H1 (cell line): ENCODE measurements at regions not wholly inside any gene's neighbourhood (a gene's known extent, or its start where the extent isn't known, plus 50 kb on each side); places are given as distances from the start of the nearest gene placed in this dataset.

Experiments used
- CBX5 ChIP-seq: fragments of 300-800, 300-1000 bp; sonication (generic); IDR thresholded peaks from 2 replicates; pipeline ENCODE4 v1.7.1; 2016; ENCODE audit warnings: antibody characterized with exemption, low read length, low read depth
- CREB1 ChIP-seq: IDR thresholded peaks from 2 replicates; pipeline ENCODE4 v1.6.1; 2012; ENCODE audit warnings: inconsistent platforms
- E2F6 ChIP-seq: IDR thresholded peaks from 2 replicates; pipeline ENCODE4 v1.6.1; 2012; ENCODE audit warnings: inconsistent platforms
- EP300 ChIP-seq, 2 experiments: IDR thresholded peaks; 1 replicate in 1 of 2; 2 replicates in 1 of 2; pipeline ENCODE4 v1.6.1; 2011 to 2012; ENCODE audit warnings: low read depth in 2 of 2, low read length in 2 of 2, mild to moderate bottlenecking in 2 of 2, borderline replicate concordance in 1 of 2, inconsistent platforms in 1 of 2, moderate library complexity in 1 of 2
- EZH2 ChIP-seq: fragments of 200-600 bp; sonication (generic); IDR thresholded peaks from 2 replicates; pipeline ENCODE4 v1.7.1; 2012; ENCODE audit warnings: low read depth, mild to moderate bottlenecking, moderate library complexity, low read length, inconsistent platforms; ENCODE audit not compliant: severe bottlenecking
- GABPA ChIP-seq: IDR thresholded peaks from 2 replicates; pipeline ENCODE4 v1.6.1; 2011; ENCODE audit warnings: mild to moderate bottlenecking, low read length, moderate library complexity, borderline replicate concordance; ENCODE audit not compliant: insufficient read depth
- JUND ChIP-seq: IDR thresholded peaks from 2 replicates; pipeline ENCODE4 v1.6.1; 2011; ENCODE audit warnings: mild to moderate bottlenecking, improper control_type of control experiment, low read length
- POLR2A ChIP-seq, 2 experiments: IDR thresholded peaks; 1 replicate in 1 of 2; 2 replicates in 1 of 2; pipeline ENCODE4 v1.6.1; 2011; ENCODE audit warnings: low read depth in 2 of 2, low read length in 2 of 2, mild to moderate bottlenecking in 2 of 2; ENCODE audit errors: control extremely low read depth in 1 of 2
- RAD21 ChIP-seq, 2 experiments: IDR thresholded peaks in 1 of 2; conservative IDR thresholded peaks in 1 of 2; 2 replicates each; pipeline ENCODE4 v1.6.1; 2011; ENCODE audit warnings: low read depth in 2 of 2, low read length in 2 of 2, improper control_type of control experiment in 1 of 2, inconsistent platforms in 1 of 2, mild to moderate bottlenecking in 1 of 2, moderate library complexity in 1 of 2
- SIN3A ChIP-seq, 2 experiments: IDR thresholded peaks in 1 of 2; conservative IDR thresholded peaks in 1 of 2; 2 replicates each; pipeline ENCODE4 v1.6.1; 2011 to 2012; ENCODE audit warnings: low read length in 2 of 2, improper control_type of control experiment in 1 of 2, low read depth in 1 of 2, mild to moderate bottlenecking in 1 of 2
- SUZ12 ChIP-seq: fragments of 200-600 bp; sonication (generic); IDR thresholded peaks from 2 replicates; pipeline ENCODE4 v1.6.1; 2012; ENCODE audit warnings: mild to moderate bottlenecking, inconsistent platforms, low read length, moderate library complexity, mixed read lengths
- USF2 ChIP-seq: IDR thresholded peaks from 2 replicates; pipeline ENCODE4 v1.6.1; 2011; ENCODE audit warnings: low read length, improper control_type of control experiment
- TF ChIP-seq, protein P1 (sequence below), 3 experiments: IDR thresholded peaks; 1 replicate in 2 of 3; 2 replicates in 1 of 3; pipeline versions ENCODE4 v1.5.1 to v1.6.1; 2011; ENCODE audit warnings: low read length in 3 of 3, mild to moderate bottlenecking in 3 of 3, inconsistent platforms in 2 of 3, low read depth in 1 of 3, moderate library complexity in 1 of 3; ENCODE audit not compliant: insufficient read depth in 1 of 3; ENCODE audit errors: control extremely low read depth in 1 of 3

GRCh38 chr1:177690996-177691395 is 278.9 kb downstream of the SEC16B start:
- no peak for TF ChIP-seq POLR2A (IDR thresholded peaks at IDR 0.05; ENCODE audit: control extremely low read depth in 1 of 2, low read depth in 2 of 2, low read length in 2 of 2)
- TF ChIP-seq CREB1 = no peak
- TF ChIP-seq E2F6 = no peak
- no peak for TF ChIP-seq JUND
- TF ChIP-seq CBX5 = no peak
- no peak for TF ChIP-seq EP300 (IDR thresholded peaks at IDR 0.05; ENCODE audit: borderline replicate concordance in 1 of 2, low read depth in 2 of 2, low read length in 2 of 2)
- TF ChIP-seq GABPA = no peak
- TF ChIP-seq, protein P1, sequence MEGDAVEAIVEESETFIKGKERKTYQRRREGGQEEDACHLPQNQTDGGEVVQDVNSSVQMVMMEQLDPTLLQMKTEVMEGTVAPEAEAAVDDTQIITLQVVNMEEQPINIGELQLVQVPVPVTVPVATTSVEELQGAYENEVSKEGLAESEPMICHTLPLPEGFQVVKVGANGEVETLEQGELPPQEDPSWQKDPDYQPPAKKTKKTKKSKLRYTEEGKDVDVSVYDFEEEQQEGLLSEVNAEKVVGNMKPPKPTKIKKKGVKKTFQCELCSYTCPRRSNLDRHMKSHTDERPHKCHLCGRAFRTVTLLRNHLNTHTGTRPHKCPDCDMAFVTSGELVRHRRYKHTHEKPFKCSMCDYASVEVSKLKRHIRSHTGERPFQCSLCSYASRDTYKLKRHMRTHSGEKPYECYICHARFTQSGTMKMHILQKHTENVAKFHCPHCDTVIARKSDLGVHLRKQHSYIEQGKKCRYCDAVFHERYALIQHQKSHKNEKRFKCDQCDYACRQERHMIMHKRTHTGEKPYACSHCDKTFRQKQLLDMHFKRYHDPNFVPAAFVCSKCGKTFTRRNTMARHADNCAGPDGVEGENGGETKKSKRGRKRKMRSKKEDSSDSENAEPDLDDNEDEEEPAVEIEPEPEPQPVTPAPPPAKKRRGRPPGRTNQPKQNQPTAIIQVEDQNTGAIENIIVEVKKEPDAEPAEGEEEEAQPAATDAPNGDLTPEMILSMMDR (IDR thresholded peaks at IDR 0.05; ENCODE audit: control extremely low read depth in 1 of 3, insufficient read depth in 1 of 3, low read depth in 1 of 3, low read length in 3 of 3) = no peak
- TF ChIP-seq SUZ12 = no peak
- no peak for TF ChIP-seq USF2
- no peak for TF ChIP-seq EZH2
- no peak for TF ChIP-seq SIN3A (conservative IDR thresholded peaks at IDR 0.05 in 1 of 2, IDR thresholded peaks at IDR 0.05 in 1 of 2; ENCODE audit: low read depth in 1 of 2, low read length in 2 of 2)
- no peak for TF ChIP-seq RAD21 (IDR thresholded peaks at IDR 0.05 in 1 of 2, conservative IDR thresholded peaks at IDR 0.05 in 1 of 2; ENCODE audit: low read depth in 2 of 2, low read length in 2 of 2)
